ENCODE measurements at regions not wholly inside any gene's neighbourhood (a gene's known extent, or its start where the extent isn't known, plus 50 kb on each side); places are given as distances from the start of the nearest gene placed in this dataset.
"Not testable (repeated sequence)": the region's sequence is repeated elsewhere in the genome, so short reads cannot be mapped to it uniquely, and the experiment has no call there.

GRCh38 chr14:105926373-105927095 lies 400.2 kb downstream of the TMEM121 start:
- Histone ChIP-seq H3K36me3 (ENCODE audit: control insufficient read depth, insufficient read depth, low read length) (no peaks in the 10 kb centered on the region), H3K27ac (ENCODE audit: low read length) (no peak overlapping the region), H3K4me1 (ENCODE audit: control insufficient read depth, insufficient read depth, low read length) (no peaks in the 10 kb centered on the region), H3K27me3 (ENCODE audit: control insufficient read depth, insufficient read depth, low read length) (no peaks in the 10 kb centered on the region), H3K9me3 (ENCODE audit: control insufficient read depth, low read depth, low read length) (peaks cover 27% of the 10 kb centered on the region), H3K4me3 (ENCODE audit: low read length) (no peak overlapping the region)
- DNase-seq = no peak
- no CpG with 5 or more reads among the region's 18 CpGs for WGBS (ENCODE audit: insufficient coverage, low lambda C conversion rate)

- H3K27ac ChIP-seq (ENCODE audit: low read length) = no peak overlapping the region
- H3K36me3 ChIP-seq (ENCODE audit: control insufficient read depth, insufficient read depth, low read length) = no peaks in the 10 kb centered on the region
- 79% methylated on average over 3 of the region's 25 CpGs for WGBS (ENCODE audit: insufficient coverage, low lambda C conversion rate)
- no peak for DNase-seq
- H3K4me3 ChIP-seq (ENCODE audit: low read length) = no peak overlapping the region
- no peaks in the 10 kb centered on the region for H3K27me3 ChIP-seq (ENCODE audit: control insufficient read depth, insufficient read depth, low read length)
- H3K4me1 ChIP-seq (ENCODE audit: control insufficient read depth, insufficient read depth, low read length) = no peaks in the 10 kb centered on the region
- peaks cover 23% of the 10 kb centered on the region for H3K9me3 ChIP-seq (ENCODE audit: control insufficient read depth, low read depth, low read length)
These were observed 401.0 kb downstream of the TMEM121 start for GRCh38 chr14:105927096-105928060.

GRCh38 chr14:105928171-105929111 lies 402.1 kb downstream of the TMEM121 start:
- H3K9me3 ChIP-seq (ENCODE audit: control insufficient read depth, low read depth, low read length) = peaks cover 23% of the 10 kb centered on the region
- not testable (repeated sequence) for H3K27ac ChIP-seq (ENCODE audit: low read length); H3K4me3 ChIP-seq (ENCODE audit: low read length); H3K4me1 ChIP-seq (ENCODE audit: control insufficient read depth, insufficient read depth, low read length); DNase-seq; H3K27me3 ChIP-seq (ENCODE audit: control insufficient read depth, insufficient read depth, low read length); H3K36me3 ChIP-seq (ENCODE audit: control insufficient read depth, insufficient read depth, low read length)
- no CpG with 5 or more reads among the region's 23 CpGs for WGBS (ENCODE audit: insufficient coverage, low lambda C conversion rate)

- no peak for DNase-seq
- H3K4me1 ChIP-seq (ENCODE audit: control insufficient read depth, insufficient read depth, low read length) = no peaks in the 10 kb centered on the region
- H3K4me3 ChIP-seq (ENCODE audit: low read length) = no peak overlapping the region
- no peak overlapping the region for H3K27ac ChIP-seq (ENCODE audit: low read length)
- H3K36me3 ChIP-seq (ENCODE audit: control insufficient read depth, insufficient read depth, low read length) = no peaks in the 10 kb centered on the region
- H3K27me3 ChIP-seq (ENCODE audit: control insufficient read depth, insufficient read depth, low read length) = no peaks in the 10 kb centered on the region
- peaks cover 23% of the 10 kb centered on the region for H3K9me3 ChIP-seq (ENCODE audit: control insufficient read depth, low read depth, low read length)
- WGBS (ENCODE audit: insufficient coverage, low lambda C conversion rate) = no CpG with 5 or more reads among the region's 14 CpGs
These were observed 403.1 kb downstream of the TMEM121 start for GRCh38 chr14:105929327-105930081.

GRCh38 chr14:105930572-105930971 lies 404.2 kb downstream of the TMEM121 start:
- Histone ChIP-seq H3K36me3 (ENCODE audit: control insufficient read depth, insufficient read depth, low read length) (no peaks in the 10 kb centered on the region), H3K27me3 (ENCODE audit: control insufficient read depth, insufficient read depth, low read length) (no peaks in the 10 kb centered on the region), H3K4me1 (ENCODE audit: control insufficient read depth, insufficient read depth, low read length) (no peaks in the 10 kb centered on the region), H3K27ac (ENCODE audit: low read length) (no peak overlapping the region), H3K4me3 (ENCODE audit: low read length) (no peak overlapping the region), H3K9me3 (ENCODE audit: control insufficient read depth, low read depth, low read length) (peaks cover 23% of the 10 kb centered on the region)
- DNase-seq = no peak
- no CpG with 5 or more reads among the region's 5 CpGs for WGBS (ENCODE audit: insufficient coverage, low lambda C conversion rate)

DNA sequence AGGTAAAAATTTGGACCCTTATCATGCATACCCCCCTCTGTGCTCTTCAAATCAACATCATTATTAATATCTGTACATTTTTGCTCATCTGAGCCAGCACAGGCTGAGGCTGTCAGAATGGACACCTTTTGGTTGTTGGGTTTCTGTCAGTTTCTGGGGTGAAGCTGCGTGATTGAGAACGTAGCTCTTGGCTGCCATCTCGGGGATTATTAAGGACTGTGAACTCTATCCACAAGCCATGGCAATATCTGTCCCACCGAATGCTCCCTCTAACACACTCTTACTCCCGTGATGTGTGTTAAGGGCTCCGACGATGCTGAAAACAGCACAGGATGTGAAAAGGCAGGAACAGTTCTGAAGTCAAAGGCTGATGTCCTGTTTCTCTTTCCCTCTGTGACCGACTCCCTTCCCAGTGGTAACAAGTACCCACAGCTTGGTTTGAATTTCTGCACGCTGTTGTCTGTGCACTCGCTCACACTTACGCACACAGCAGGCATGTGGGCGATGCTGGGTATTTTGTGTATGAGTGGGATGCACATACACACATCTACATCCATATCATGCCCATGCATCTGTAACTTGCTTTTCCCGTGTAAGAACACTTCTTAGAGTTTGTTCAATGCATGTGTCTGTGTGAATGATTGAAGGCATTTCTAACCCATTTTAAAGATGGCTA lies 405.6 kb downstream of the TMEM121 start:
- Histone ChIP-seq H3K9me3 (ENCODE audit: control insufficient read depth, low read depth, low read length) (peaks cover 19% of the 10 kb centered on the region), H3K36me3 (ENCODE audit: control insufficient read depth, insufficient read depth, low read length) (no peaks in the 10 kb centered on the region), H3K27me3 (ENCODE audit: control insufficient read depth, insufficient read depth, low read length) (no peaks in the 10 kb centered on the region), H3K4me3 (ENCODE audit: low read length) (no peak overlapping the region), H3K4me1 (ENCODE audit: control insufficient read depth, insufficient read depth, low read length) (no peaks in the 10 kb centered on the region), H3K27ac (ENCODE audit: low read length) (no peak overlapping the region)
- WGBS (ENCODE audit: insufficient coverage, low lambda C conversion rate) = 56% methylated on average over 3 of the region's 13 CpGs
- DNase-seq = no peak

DNA sequence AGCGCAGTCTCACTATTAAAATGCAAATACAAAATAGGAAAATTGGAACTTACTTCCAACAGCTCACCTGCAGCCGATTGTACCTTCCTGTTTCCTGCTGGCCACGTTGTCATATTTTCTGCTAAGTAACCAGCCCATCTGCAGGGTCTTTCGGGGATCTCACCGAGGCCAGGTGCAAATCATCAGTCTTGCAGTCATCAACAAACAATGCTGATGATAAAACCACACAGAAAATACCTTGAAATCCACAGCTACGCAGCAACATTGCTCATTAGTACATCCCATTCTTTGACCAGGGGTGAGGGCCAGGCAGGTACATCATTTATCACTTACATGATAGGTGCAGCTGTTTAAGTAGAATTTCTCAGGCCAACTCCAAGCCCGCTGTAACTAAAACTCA lies 406.9 kb downstream of the TMEM121 start:
- Histone ChIP-seq H3K36me3 (ENCODE audit: control insufficient read depth, insufficient read depth, low read length) (no peaks in the 10 kb centered on the region), H3K27me3 (ENCODE audit: control insufficient read depth, insufficient read depth, low read length) (no peaks in the 10 kb centered on the region), H3K27ac (ENCODE audit: low read length) (no peak overlapping the region), H3K4me3 (ENCODE audit: low read length) (no peak overlapping the region), H3K4me1 (ENCODE audit: control insufficient read depth, insufficient read depth, low read length) (no peaks in the 10 kb centered on the region), H3K9me3 (ENCODE audit: control insufficient read depth, low read depth, low read length) (peaks cover 21% of the 10 kb centered on the region)
- no peak for DNase-seq
- WGBS (ENCODE audit: insufficient coverage, low lambda C conversion rate) = no CpG with 5 or more reads among the region's 7 CpGs

DNA sequence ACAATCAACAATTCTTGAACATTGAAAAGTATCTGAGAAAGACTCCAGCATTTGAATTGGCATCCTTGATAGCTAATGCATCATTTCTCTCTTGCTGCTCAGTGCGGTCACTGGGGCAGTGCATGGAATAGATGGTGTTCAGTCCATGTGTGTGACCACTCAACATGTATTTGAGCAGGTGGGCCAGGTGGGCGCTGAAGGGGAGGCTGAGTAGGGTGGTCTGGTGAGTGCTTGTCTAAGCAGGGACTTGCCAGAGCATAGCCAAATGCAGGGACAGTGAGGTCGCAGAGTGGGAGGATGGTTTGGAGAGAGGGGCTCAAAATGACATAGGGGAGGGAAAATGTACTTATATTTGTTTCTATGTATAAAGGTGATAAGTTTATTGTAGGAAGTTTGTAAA lies 409.0 kb downstream of the TMEM121 start:
- H3K4me1 ChIP-seq (ENCODE audit: control insufficient read depth, insufficient read depth, low read length) = no peaks in the 10 kb centered on the region
- no peak overlapping the region for H3K4me3 ChIP-seq (ENCODE audit: low read length)
- no peaks in the 10 kb centered on the region for H3K36me3 ChIP-seq (ENCODE audit: control insufficient read depth, insufficient read depth, low read length)
- WGBS (ENCODE audit: insufficient coverage, low lambda C conversion rate) = 100% methylated on average over 1 of the region's 3 CpGs
- no peak overlapping the region for H3K27ac ChIP-seq (ENCODE audit: low read length)
- peaks cover 15% of the 10 kb centered on the region for H3K9me3 ChIP-seq (ENCODE audit: control insufficient read depth, low read depth, low read length)
- no peak for DNase-seq
- no peaks in the 10 kb centered on the region for H3K27me3 ChIP-seq (ENCODE audit: control insufficient read depth, insufficient read depth, low read length)

DNA sequence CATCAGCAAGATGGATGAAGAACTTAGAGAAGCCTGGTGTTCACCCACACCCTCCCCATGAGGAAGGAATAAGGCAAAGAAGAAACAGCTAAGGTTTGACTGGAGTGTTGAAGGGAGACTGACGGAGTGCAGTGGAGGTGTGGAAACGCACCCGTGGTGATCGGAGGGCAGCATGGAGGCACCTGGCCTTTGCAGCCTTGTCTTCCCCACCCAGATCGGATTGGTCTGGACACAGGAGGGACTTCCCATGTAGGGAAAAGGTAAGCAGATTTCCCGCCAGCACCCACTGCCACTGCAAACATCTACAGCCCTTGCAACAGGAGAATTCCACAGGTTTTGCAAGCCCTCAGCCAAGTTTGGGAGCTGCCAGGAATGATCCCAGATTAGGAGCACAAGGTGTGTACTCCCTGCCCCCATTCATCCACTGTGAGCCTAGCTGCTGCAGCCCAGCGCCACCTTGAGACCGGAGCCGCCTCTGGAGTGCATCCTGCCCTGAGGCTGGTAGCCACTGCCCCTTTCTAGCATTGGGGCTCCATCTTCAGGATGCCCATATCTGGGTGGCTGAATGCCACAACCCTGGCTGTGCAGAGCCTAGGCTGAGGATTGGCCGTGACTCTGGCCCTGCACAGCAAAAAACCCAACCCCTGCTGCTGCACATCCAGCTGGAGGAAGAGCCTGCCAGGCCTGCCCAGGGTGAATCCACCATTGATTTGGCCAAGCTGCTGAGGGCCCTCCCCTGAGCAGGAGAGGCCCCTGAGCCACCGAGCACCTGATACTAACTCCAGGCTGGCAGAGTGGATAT lies 411.1 kb downstream of the TMEM121 start:
- no CpG with 5 or more reads among the region's 11 CpGs for WGBS (ENCODE audit: insufficient coverage, low lambda C conversion rate)

More for the DNA sequence above, 411.1 kb downstream of the TMEM121 start:
- H3K27me3 ChIP-seq (ENCODE audit: control insufficient read depth, insufficient read depth, low read length) = no peaks in the 10 kb centered on the region
- no peaks in the 10 kb centered on the region for H3K4me1 ChIP-seq (ENCODE audit: control insufficient read depth, insufficient read depth, low read length)
- H3K27ac ChIP-seq (ENCODE audit: low read length) = no peak overlapping the region
- no peaks in the 10 kb centered on the region for H3K36me3 ChIP-seq (ENCODE audit: control insufficient read depth, insufficient read depth, low read length)
- DNase-seq = no peak
- peaks cover 24% of the 10 kb centered on the region for H3K9me3 ChIP-seq (ENCODE audit: control insufficient read depth, low read depth, low read length)
- H3K4me3 ChIP-seq (ENCODE audit: low read length) = no peak overlapping the region

Data from large intestine (tissue), 3 donors.